ENCODE measurements at regions not wholly inside any gene's neighbourhood (a gene's known extent, or its start where the extent isn't known, plus 50 kb on each side); places are given as distances from the start of the nearest gene placed in this dataset.

- TF ChIP-seq POLR2A (IDR thresholded peaks at IDR 0.05; ENCODE audit: low read length) (no peak), GATA1 (IDR thresholded peaks at IDR 0.05; ENCODE audit: low read depth, low read length) (no peak)
Measured at GRCh38 chr6:113432521-113433334, 424.4 kb upstream of the MARCKS start.
